RKO (cell line): ENCODE measurements at regions not wholly inside any gene's neighbourhood (a gene's known extent, or its start where the extent isn't known, plus 50 kb on each side); places are given as distances from the start of the nearest gene placed in this dataset.
"Not testable (repeated sequence)": the region's sequence is repeated elsewhere in the genome, so short reads cannot be mapped to it uniquely, and the experiment has no call there.

Source experiments
- DNase-seq: peaks from one replicate; pipeline ENCODE4 v3.0.0-alpha.2; 2016; ENCODE audit warnings: low spot score

- no peak for DNase-seq
Observed at GRCh38 chr10:131021246-131021895, 290.1 kb downstream of the TCERG1L start.

GRCh38 chr10:131021969-131022368, 289.6 kb downstream of the TCERG1L start:
- no peak for DNase-seq

GRCh38 chr10:131022369-131022768, 289.2 kb downstream of the TCERG1L start:
- no peak for DNase-seq

DNA sequence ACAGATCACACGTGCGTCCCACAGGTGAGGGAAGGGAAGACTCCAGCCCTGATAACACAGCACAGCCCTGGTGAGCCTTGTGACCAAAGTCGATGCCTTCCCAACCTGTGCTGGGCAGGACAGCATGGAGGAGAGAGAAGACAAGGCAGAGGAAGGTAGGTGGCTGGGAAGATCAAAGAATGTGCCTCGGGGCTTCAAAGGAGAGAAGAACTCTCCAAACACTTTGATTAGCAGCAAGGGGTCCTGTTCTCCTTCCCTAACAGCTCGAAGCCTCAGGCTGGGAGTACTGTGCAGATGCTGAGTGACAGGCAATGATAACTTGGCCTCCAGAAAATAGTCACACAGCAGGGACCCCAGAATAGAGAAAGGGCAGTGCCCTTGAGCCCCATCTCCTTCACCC, 288.5 kb downstream of the TCERG1L start:
- DNase-seq, result no peak

DNA sequence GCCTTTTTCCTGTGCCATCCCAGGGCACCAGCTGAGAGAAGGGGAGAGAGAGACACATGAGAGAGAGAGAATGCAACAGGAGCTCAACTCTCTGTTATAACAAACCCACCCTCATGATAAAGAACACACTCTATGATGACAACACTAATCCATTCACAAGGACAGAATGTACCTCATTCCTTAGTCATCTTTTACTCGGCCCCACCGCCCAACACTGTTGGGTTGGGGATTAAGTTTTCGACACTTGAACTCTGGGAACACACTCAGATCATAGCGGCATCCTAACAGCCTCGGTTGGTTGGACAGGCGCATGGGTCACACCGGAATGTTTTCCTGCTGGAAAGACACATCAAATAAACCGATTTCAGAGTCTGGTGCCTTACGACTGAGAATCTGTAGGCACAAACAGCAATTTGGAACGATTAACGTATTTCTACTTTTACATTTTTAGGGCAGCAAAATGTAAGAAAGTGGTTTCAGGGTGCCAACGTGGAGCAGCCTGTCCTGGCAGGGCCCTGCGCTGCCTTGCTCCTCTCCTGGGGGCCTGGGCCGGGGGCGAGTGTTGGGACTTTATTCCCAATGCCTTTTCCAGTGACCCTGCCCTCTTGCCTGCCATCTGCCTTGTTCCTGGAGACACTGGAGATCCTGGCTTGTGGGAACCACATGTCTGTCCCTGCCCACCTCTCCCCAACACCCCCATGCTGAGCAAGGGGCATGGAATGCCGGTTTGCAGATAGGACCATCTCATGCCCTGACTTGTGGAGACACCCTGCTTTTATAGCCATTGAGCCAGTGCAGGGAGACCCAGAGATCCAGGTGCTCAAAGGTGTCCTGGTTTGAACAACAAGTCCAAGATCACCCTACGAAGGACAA, 287.0 kb downstream of the TCERG1L start:
- DNase-seq, result no peak

- DNase-seq, result no peak
Observed at GRCh38 chr10:131025333-131025732, 286.2 kb downstream of the TCERG1L start.

- no peak for DNase-seq
Observed at GRCh38 chr10:131027256-131027655, 284.3 kb downstream of the TCERG1L start.

- DNase-seq, result no peak
Observed at GRCh38 chr10:131031346-131031745, 280.2 kb downstream of the TCERG1L start.

DNA sequence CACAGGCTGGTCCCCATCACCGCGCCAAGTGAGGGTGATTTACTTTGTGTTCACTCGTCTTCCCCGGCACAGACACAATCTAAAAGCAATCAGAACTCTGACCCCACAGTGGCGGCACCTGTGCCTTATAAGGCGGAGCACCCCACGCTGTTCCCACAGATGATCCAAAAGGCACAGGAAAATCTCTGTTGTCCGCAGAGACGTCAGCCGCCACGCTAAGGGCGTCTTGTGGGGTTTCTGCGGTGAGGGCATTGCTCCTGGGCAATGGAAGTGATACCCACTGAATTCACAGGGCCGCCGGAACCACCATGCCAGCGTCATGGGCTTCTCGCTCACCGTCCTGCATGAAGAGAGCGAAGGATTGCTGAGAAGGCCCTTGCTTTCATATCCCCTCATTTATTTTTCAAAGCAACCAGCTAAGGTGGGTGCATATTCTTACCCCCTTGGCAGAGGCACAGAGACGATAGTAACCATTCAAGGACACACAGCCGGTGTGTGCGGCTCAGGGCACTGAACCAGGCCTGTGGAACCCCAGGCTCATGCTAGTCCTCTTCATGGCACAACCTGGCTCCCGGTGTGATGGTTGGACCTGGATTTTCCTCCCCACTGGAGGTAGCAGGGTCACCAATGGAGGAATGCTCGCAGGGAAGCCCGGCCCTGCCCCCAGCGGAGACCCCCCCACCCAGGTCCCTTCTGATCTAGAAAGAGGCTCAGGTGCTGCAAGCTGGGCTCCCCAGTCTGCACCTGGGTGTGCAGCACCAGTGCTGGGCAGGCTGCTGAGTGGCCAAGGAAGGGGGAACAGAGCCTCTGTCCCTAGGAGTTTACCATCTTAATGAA, 279.0 kb downstream of the TCERG1L start:
- no peak for DNase-seq

- no peak for DNase-seq
Observed at GRCh38 chr10:131033166-131034085, 278.1 kb downstream of the TCERG1L start.

DNA sequence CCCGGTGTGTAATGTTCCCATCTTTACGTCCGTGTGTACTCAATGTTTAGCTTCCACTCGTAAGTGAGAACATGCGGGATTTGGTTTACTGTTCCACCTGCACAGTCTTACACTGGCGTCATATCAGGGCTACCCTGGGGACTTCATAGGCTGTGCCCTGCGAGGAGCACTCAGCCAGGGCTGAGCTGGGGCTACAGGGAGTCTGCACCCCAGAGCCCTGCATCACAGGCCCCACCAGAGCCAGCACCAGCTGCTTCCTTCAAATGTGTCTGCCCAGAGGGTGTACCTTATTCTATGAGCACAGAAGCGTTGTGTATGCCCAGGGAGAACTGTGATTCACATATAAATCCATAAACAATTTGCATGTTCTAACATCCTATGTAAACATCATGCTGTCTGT, 277.1 kb downstream of the TCERG1L start:
- DNase-seq, result no peak

- no peak for DNase-seq
Observed at GRCh38 chr10:131035779-131036178, 275.7 kb downstream of the TCERG1L start.

DNA sequence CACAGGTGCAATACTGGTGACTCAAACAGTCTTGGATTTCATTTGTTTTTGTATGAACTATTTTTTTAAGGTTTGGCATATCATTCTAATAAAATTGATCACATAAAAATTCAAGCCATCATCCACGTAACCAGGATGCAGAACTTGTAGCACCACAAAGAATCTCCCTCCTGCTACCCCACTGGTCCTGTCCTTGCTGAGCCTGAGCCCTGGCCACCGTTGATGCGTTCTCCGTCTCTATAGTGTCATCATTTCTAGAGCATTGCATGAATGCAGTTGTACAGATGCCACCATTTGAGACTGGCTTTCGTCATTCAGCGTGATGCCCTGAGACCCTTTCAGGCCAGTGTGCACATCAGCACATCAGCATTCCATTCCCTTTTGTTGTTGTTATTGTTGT, 273.5 kb downstream of the TCERG1L start:
- no peak for DNase-seq

GRCh38 chr10:131041031-131041430, 270.5 kb downstream of the TCERG1L start:
- DNase-seq, result no peak

DNA sequence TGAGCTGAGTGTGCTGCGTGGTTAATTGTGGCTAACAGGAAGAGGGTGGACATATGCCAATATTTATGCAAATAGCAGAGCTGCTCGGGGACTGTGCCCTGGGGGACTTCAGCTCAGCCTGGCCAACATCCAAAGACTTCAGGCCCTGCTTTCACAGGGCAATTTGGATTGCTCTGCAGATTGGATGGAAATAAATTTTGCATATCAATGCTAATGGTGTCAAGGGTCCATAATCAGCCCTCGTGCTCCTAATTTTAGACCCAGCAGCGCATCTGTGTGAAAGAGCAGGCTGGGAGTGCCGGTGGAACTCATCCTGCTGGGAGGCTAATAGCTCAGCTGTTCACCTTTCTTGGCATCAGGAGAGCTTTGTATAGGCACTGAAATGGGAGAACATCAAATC, 270.1 kb downstream of the TCERG1L start:
- DNase-seq, result no peak

GRCh38 chr10:131042015-131042414, 269.5 kb downstream of the TCERG1L start:
- not testable (repeated sequence) for DNase-seq
